HEK293T (cell line): ENCODE measurements at regions not wholly inside any gene's neighbourhood (a gene's known extent, or its start where the extent isn't known, plus 50 kb on each side); places are given as distances from the start of the nearest gene placed in this dataset.

ENCODE experiments used
- CTCF ChIA-PET: fragments of 350-600 bp; formaldehyde crosslinking; extraction: SDS; loops from one replicate; lab custom pipeline; 2021; ENCODE audit warnings: antibody characterized with exemption, inconsistent platforms; lab: Yijun Ruan, JAX
- POLR2A ChIA-PET: fragments of 350-600 bp; formaldehyde crosslinking; extraction: SDS; loops from one replicate; lab custom pipeline; 2020; ENCODE audit warnings: antibody characterized with exemption, inconsistent platforms; lab: Yijun Ruan, JAX
- DNase-seq: peaks from one replicate; pipeline ENCODE4 v3.0.0; 2012; ENCODE audit warnings: mixed read lengths; ENCODE audit errors: extremely low spot score
- ARNT ChIP-seq: fragments of 450-650 bp; IDR thresholded peaks from 2 replicates; pipeline ENCODE4 v1.6.1; 2017; ENCODE audit warnings: mild to moderate bottlenecking
- BHLHE40 ChIP-seq: fragments of 450-650 bp; IDR thresholded peaks from 2 replicates; pipeline ENCODE4 v1.6.1; 2016; ENCODE audit warnings: mild to moderate bottlenecking, moderate library complexity, borderline replicate concordance
- CTBP1 ChIP-seq: fragments of 450-650 bp; IDR thresholded peaks from 2 replicates; pipeline ENCODE4 v1.6.1; 2016; ENCODE audit warnings: borderline replicate concordance
- ELF4 ChIP-seq: fragments of 450-650 bp; IDR thresholded peaks from 2 replicates; pipeline ENCODE4 v1.6.1; 2017; ENCODE audit warnings: antibody characterized with exemption
- FOXA1 ChIP-seq: fragments of 450-650 bp; IDR thresholded peaks from 2 replicates; pipeline ENCODE4 v1.6.1; 2016; ENCODE audit warnings: mild to moderate bottlenecking
- FOXK2 ChIP-seq: fragments of 450-650 bp; IDR thresholded peaks from 2 replicates; pipeline ENCODE4 v1.6.1; 2016; ENCODE audit warnings: mild to moderate bottlenecking
- FOXM1 ChIP-seq: fragments of 450-650 bp; IDR thresholded peaks from 2 replicates; pipeline ENCODE4 v1.6.1; 2017; ENCODE audit warnings: mild to moderate bottlenecking, borderline replicate concordance
- HDGF ChIP-seq: fragments of 450-650 bp; IDR thresholded peaks from 2 replicates; pipeline ENCODE4 v1.6.1; 2017; ENCODE audit warnings: antibody characterized with exemption, borderline replicate concordance
- L3MBTL2 ChIP-seq: fragments of 450-650 bp; conservative IDR thresholded peaks from 2 replicates; pipeline ENCODE4 v1.6.1; 2016; ENCODE audit warnings: mild to moderate bottlenecking
- LEF1 ChIP-seq: fragments of 450-650 bp; IDR thresholded peaks from 2 replicates; pipeline ENCODE4 v1.6.1; 2017; ENCODE audit warnings: mild to moderate bottlenecking, borderline replicate concordance
- NFRKB ChIP-seq: fragments of 450-650 bp; IDR thresholded peaks from 2 replicates; pipeline ENCODE4 v1.6.1; 2016; ENCODE audit warnings: mild to moderate bottlenecking, moderate library complexity
- PKNOX1 ChIP-seq: fragments of 450-650 bp; IDR thresholded peaks from 2 replicates; pipeline ENCODE4 v1.6.1; 2016
- SP1 ChIP-seq: fragments of 450-650 bp; IDR thresholded peaks from 2 replicates; pipeline ENCODE4 v1.6.1; 2017
- SUZ12 ChIP-seq: fragments of 450-650 bp; IDR thresholded peaks from 2 replicates; pipeline ENCODE4 v1.6.1; 2016; ENCODE audit warnings: mild to moderate bottlenecking
- TARDBP ChIP-seq: fragments of 450-650 bp; IDR thresholded peaks from 2 replicates; pipeline ENCODE4 v1.6.1; 2016
- ZNF384 ChIP-seq: fragments of 450-650 bp; IDR thresholded peaks from 2 replicates; pipeline ENCODE4 v1.6.1; 2016

GRCh38 chr18:73664896-73665295, 482.7 kb downstream of the FBXO15 start:
- ChIA-PET CTCF (no interaction called here), POLR2A (no interaction called here)
- no peak for DNase-seq
- TF ChIP-seq LEF1: no peak

- DNase-seq: no peak
- TF ChIP-seq ARNT: no peak
- no peak for TF ChIP-seq PKNOX1
- no peak for TF ChIP-seq HDGF
- no peak for TF ChIP-seq NFRKB
- TF ChIP-seq FOXK2: no peak
- TF ChIP-seq L3MBTL2: no peak
- TF ChIP-seq LEF1: no peak
- TF ChIP-seq TARDBP: no peak
- TF ChIP-seq ELF4: no peak
- no peak for TF ChIP-seq SUZ12
- TF ChIP-seq FOXM1: no peak
- TF ChIP-seq FOXA1: no peak
- TF ChIP-seq ZNF384: no peak
- TF ChIP-seq SP1: no peak
- TF ChIP-seq BHLHE40: no peak
- TF ChIP-seq CTBP1: no peak
- POLR2A ChIA-PET: no interaction called here
- CTCF ChIA-PET: no interaction called here
Measured at GRCh38 chr18:73663581-73663980, 484.1 kb downstream of the FBXO15 start.

- ChIA-PET CTCF (no interaction called here), POLR2A (no interaction called here)
- DNase-seq: no peak
- TF ChIP-seq TARDBP (no peak), NFRKB (no peak), ZNF384 (no peak), CTBP1 (no peak), BHLHE40 (no peak)
Measured at GRCh38 chr18:73662421-73662820, 485.2 kb downstream of the FBXO15 start.

GRCh38 chr18:73660931-73661856, 486.4 kb downstream of the FBXO15 start:
- ChIA-PET POLR2A (no interaction called here), CTCF (no interaction called here)
- no peak for TF ChIP-seq CTBP1
- TF ChIP-seq HDGF: no peak
- no peak for TF ChIP-seq TARDBP
- no peak for TF ChIP-seq BHLHE40
- no peak for TF ChIP-seq ZNF384
- TF ChIP-seq NFRKB: no peak
- TF ChIP-seq FOXA1: no peak
- no peak for TF ChIP-seq PKNOX1
- TF ChIP-seq LEF1: no peak
- no peak for TF ChIP-seq SUZ12
- no peak for TF ChIP-seq ARNT
- no peak for DNase-seq

- TF ChIP-seq TARDBP: no peak
- TF ChIP-seq L3MBTL2: no peak
- no peak for TF ChIP-seq ZNF384
- no peak for TF ChIP-seq BHLHE40
- TF ChIP-seq ELF4: no peak
- no peak for TF ChIP-seq PKNOX1
- TF ChIP-seq FOXM1: no peak
- no peak for TF ChIP-seq HDGF
- TF ChIP-seq NFRKB: no peak
- no peak for TF ChIP-seq CTBP1
- TF ChIP-seq SP1: no peak
- no peak for TF ChIP-seq ARNT
- TF ChIP-seq LEF1: no peak
- no peak for TF ChIP-seq FOXA1
- TF ChIP-seq FOXK2: no peak
- DNase-seq: no peak
- ChIA-PET CTCF (no interaction called here), POLR2A (no interaction called here)
Measured at GRCh38 chr18:73656691-73657090, 490.9 kb downstream of the FBXO15 start.

GRCh38 chr18:73653827-73654226, 493.8 kb downstream of the FBXO15 start:
- TF ChIP-seq HDGF (no peak), SP1 (no peak), FOXM1 (no peak), ZNF384 (no peak), LEF1 (no peak), ARNT (no peak), CTBP1 (no peak), NFRKB (no peak), ELF4 (no peak), FOXK2 (no peak), TARDBP (no peak), SUZ12 (no peak), FOXA1 (no peak), PKNOX1 (no peak)
- DNase-seq: no peak
- POLR2A ChIA-PET: no interaction called here
- CTCF ChIA-PET: no interaction called here
